AG04450 (cell line): ENCODE measurements at regions not wholly inside any gene's neighbourhood (a gene's known extent, or its start where the extent isn't known, plus 50 kb on each side); places are given as distances from the start of the nearest gene placed in this dataset.

Experiments
- CTCF ChIA-PET: fragments of 300-600, 350-600 bp; formaldehyde crosslinking; extraction: SDS; loops from one replicate; lab custom pipeline; 2022; ENCODE audit warnings: antibody characterized with exemption, inconsistent platforms; lab: Charles Lee
- POLR2A ChIA-PET: fragments of 350-600 bp; formaldehyde crosslinking; extraction: SDS; loops from one replicate; lab custom pipeline; 2021; ENCODE audit warnings: antibody characterized with exemption, inconsistent platforms; lab: Yijun Ruan, JAX
- DNase-seq: peaks from one replicate; pipeline ENCODE4 v3.0.0-alpha.2; 2011; ENCODE audit warnings: low read depth, low spot score
- H3K27ac ChIP-seq: one replicate; pipeline ENCODE4 v1.5.1; 2012; ENCODE audit warnings: low read depth, low read length, control low read depth
- H3K27me3 ChIP-seq: one replicate; pipeline ENCODE4 v1.6.0; 2012; ENCODE audit warnings: low read length; ENCODE audit not compliant: control insufficient read depth, insufficient read depth
- H3K4me3 ChIP-seq: 2 replicates; pipeline ENCODE4 v1.5.1; 2011; ENCODE audit warnings: mild to moderate bottlenecking, low read depth, low read length, control low read depth
- H3K9me3 ChIP-seq: 2 replicates; pipeline ENCODE4 v1.5.1; 2012; ENCODE audit warnings: low read length; ENCODE audit not compliant: control insufficient read depth, insufficient read depth
- TF ChIP-seq, protein P1 (sequence below): IDR thresholded peaks from 2 replicates; pipeline ENCODE4 v1.5.1; 2011; ENCODE audit warnings: low read depth, low read length, control low read depth, inconsistent platforms

DNA sequence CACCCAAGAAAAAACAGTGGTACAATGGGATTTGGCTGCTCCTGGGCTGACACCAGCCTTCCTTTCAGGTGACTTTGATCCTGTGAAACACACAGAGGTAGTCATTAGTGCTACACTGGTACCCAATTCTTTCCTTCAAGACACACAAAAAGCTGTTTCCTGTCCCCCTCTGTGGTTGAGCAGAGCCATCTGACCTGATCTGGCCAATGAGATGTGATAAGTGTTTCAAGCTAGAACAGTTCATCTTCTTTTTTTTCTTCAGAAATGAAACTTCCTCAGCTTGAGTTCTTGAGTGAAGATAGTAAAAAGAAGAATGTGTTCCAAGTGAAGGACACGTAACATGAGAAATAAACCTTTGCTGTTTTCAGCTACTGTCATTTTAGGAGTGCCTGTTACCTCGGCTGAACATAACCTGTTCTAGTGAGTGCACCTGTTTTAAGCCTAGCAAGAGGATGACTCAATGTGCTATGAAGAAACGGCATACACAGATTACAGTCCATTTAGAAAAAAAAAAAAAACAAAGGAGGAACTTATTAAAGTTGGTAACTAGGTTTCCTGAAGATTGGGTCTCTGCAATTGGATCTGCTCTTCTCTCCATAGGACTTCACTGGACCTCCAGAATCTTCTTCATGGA, 287.8 kb downstream of the GAS1 start:
- DNase-seq: no peak
- ChIA-PET POLR2A (interaction anchor here (0.6 to 1.0 kb wide), 3 partner anchors 9 to 480 kb away, joined by 3 to 4 read pairs (median 3); no protein-coding TSS in a partner anchor), CTCF (interaction anchor here (0.6 kb wide), 1 partner anchor 22 kb away, joined by 3 read pairs; no protein-coding TSS in a partner anchor)
- Histone ChIP-seq H3K4me3 (no peak overlapping the region), H3K9me3 (no peaks in the 10 kb centered on the region), H3K27me3 (no peaks in the 10 kb centered on the region), H3K27ac (no peak overlapping the region)
- TF ChIP-seq, protein P1, sequence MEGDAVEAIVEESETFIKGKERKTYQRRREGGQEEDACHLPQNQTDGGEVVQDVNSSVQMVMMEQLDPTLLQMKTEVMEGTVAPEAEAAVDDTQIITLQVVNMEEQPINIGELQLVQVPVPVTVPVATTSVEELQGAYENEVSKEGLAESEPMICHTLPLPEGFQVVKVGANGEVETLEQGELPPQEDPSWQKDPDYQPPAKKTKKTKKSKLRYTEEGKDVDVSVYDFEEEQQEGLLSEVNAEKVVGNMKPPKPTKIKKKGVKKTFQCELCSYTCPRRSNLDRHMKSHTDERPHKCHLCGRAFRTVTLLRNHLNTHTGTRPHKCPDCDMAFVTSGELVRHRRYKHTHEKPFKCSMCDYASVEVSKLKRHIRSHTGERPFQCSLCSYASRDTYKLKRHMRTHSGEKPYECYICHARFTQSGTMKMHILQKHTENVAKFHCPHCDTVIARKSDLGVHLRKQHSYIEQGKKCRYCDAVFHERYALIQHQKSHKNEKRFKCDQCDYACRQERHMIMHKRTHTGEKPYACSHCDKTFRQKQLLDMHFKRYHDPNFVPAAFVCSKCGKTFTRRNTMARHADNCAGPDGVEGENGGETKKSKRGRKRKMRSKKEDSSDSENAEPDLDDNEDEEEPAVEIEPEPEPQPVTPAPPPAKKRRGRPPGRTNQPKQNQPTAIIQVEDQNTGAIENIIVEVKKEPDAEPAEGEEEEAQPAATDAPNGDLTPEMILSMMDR: no peak

GRCh38 chr9:86655147-86655546, 292.2 kb downstream of the GAS1 start:
- CTCF ChIA-PET: interaction anchor here (1.9 kb wide), 1 partner anchor 168 kb away, joined by 4 read pairs; no protein-coding TSS in a partner anchor
- Histone ChIP-seq H3K27me3 (peaks cover 3% of the 10 kb centered on the region), H3K4me3 (no peak overlapping the region), H3K27ac (no peak overlapping the region), H3K9me3 (no peaks in the 10 kb centered on the region)
- POLR2A ChIA-PET: no interaction called here
- no peak for DNase-seq
- TF ChIP-seq, protein P1: no peak

DNA sequence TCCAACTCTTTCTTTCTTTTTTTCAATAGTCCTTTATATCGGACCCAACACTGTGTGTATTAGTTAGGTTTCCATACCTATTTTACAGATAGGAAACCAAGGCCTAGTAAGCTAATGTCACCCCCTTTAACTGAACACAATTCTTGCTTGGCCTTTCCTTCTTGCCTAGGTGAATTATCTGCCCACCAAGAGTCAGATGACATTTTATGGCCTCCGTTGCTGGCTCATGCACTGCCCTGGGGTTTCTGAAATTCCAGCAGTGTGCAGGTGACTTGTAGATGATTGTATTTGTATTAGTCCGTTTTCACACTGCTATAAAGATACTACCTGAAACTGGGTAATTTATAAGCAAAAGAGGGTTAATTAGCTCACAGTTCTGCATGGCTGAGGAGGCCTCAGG, 293.8 kb downstream of the GAS1 start:
- ChIA-PET POLR2A (no interaction called here), CTCF (no interaction called here)
- Histone ChIP-seq H3K9me3 (no peaks in the 10 kb centered on the region), H3K4me3 (no peak overlapping the region), H3K27ac (no peak overlapping the region), H3K27me3 (peaks cover 3% of the 10 kb centered on the region)
- DNase-seq: no peak
- TF ChIP-seq, protein P1: no peak

DNA sequence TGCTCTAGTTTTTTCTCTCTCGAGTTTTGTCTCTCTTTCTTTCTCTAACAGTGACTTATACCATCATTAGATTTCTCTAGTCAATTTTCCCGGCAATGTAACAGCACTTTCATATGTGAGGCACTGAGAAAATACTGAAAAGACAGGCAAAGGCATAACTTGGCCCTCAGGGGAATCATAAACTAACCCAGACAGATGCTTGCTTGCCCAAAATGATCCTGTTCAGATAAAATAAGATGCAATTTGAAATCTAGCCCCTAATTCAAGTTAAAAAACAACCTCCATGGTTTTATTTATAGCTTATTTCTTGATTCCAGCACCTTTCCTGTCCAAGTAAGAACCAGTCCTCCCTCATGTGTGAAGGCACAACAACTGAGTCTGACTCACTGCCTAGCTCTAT, 294.6 kb downstream of the GAS1 start:
- Histone ChIP-seq H3K27ac (no peak overlapping the region), H3K9me3 (no peaks in the 10 kb centered on the region), H3K4me3 (no peak overlapping the region), H3K27me3 (peaks cover 3% of the 10 kb centered on the region)
- POLR2A ChIA-PET: no interaction called here
- no peak for DNase-seq
- CTCF ChIA-PET: no interaction called here
- TF ChIP-seq, protein P1: no peak

DNA sequence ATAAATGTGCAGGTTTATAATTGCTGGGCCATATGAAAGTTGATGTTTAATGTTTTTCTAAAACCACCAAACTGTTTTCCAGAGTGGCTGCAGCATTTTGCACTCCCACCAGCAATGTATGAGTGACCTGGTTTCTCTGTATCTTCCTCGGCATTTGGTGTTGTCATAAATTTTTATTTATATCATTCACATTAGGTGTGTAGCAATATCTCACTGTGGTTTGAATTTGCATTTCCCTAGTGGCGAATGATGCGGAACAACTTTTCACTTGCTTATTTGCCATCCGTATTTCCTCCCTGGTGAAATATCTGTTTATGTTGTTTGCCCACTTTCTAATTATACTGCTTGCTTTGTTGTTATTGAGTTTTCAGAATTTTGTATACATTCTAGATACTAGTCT, 295.7 kb upstream of the TUT7 start:
- ChIA-PET CTCF (no interaction called here), POLR2A (no interaction called here)
- TF ChIP-seq, protein P1: no peak
- no peak for DNase-seq
- Histone ChIP-seq H3K9me3 (no peaks in the 10 kb centered on the region), H3K4me3 (no peak overlapping the region), H3K27me3 (peaks cover 3% of the 10 kb centered on the region), H3K27ac (no peak overlapping the region)
